HepG2 (cell line): ENCODE measurements at regions not wholly inside any gene's neighbourhood (a gene's known extent, or its start where the extent isn't known, plus 50 kb on each side); places are given as distances from the start of the nearest gene placed in this dataset.

Source experiments
- HDAC2 ChIP-seq: sonication (generic); formaldehyde crosslinking; IDR thresholded peaks from 2 replicates; pipeline ENCODE4 v1.4.0; 2020; ENCODE audit warnings: missing genetic modification reagents
- TF ChIP-seq, protein P1 (sequence below): sonication (generic); formaldehyde crosslinking; IDR thresholded peaks from 2 replicates; pipeline ENCODE4 v1.4.0; 2020; ENCODE audit warnings: missing genetic modification reagents

- no peak for TF ChIP-seq HDAC2 (CRISPR knock-in tag)
- TF ChIP-seq, protein P1, sequence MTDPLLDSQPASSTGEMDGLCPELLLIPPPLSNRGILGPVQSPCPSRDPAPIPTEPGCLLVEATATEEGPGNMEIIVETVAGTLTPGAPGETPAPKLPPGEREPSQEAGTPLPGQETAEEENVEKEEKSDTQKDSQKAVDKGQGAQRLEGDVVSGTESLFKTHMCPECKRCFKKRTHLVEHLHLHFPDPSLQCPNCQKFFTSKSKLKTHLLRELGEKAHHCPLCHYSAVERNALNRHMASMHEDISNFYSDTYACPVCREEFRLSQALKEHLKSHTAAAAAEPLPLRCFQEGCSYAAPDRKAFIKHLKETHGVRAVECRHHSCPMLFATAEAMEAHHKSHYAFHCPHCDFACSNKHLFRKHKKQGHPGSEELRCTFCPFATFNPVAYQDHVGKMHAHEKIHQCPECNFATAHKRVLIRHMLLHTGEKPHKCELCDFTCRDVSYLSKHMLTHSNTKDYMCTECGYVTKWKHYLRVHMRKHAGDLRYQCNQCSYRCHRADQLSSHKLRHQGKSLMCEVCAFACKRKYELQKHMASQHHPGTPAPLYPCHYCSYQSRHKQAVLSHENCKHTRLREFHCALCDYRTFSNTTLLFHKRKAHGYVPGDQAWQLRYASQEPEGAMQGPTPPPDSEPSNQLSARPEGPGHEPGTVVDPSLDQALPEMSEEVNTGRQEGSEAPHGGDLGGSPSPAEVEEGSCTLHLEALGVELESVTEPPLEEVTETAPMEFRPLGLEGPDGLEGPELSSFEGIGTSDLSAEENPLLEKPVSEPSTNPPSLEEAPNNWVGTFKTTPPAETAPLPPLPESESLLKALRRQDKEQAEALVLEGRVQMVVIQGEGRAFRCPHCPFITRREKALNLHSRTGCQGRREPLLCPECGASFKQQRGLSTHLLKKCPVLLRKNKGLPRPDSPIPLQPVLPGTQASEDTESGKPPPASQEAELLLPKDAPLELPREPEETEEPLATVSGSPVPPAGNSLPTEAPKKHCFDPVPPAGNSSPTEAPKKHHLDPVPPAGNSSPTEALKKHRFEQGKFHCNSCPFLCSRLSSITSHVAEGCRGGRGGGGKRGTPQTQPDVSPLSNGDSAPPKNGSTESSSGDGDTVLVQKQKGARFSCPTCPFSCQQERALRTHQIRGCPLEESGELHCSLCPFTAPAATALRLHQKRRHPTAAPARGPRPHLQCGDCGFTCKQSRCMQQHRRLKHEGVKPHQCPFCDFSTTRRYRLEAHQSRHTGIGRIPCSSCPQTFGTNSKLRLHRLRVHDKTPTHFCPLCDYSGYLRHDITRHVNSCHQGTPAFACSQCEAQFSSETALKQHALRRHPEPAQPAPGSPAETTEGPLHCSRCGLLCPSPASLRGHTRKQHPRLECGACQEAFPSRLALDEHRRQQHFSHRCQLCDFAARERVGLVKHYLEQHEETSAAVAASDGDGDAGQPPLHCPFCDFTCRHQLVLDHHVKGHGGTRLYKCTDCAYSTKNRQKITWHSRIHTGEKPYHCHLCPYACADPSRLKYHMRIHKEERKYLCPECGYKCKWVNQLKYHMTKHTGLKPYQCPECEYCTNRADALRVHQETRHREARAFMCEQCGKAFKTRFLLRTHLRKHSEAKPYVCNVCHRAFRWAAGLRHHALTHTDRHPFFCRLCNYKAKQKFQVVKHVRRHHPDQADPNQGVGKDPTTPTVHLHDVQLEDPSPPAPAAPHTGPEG (CRISPR knock-in tag) = no peak
Measured at GRCh38 chr2:239488125-239488524, 87.3 kb upstream of the HDAC4 start.
